ENCODE measurements at regions not wholly inside any gene's neighbourhood (a gene's known extent, or its start where the extent isn't known, plus 50 kb on each side); places are given as distances from the start of the nearest gene placed in this dataset.

GRCh38 chr6:141024526-141024925, 1108.2 kb upstream of the GJE1 start:
- peaks cover 3% of the 10 kb centered on the region for H3K4me1 ChIP-seq (ENCODE audit: control insufficient read depth, insufficient read depth, low read length)
- DNase-seq, result no peak
- no peaks in the 10 kb centered on the region for H3K27me3 ChIP-seq (ENCODE audit: control insufficient read depth, insufficient read depth, low read length)
- no peak overlapping the region for H3K4me3 ChIP-seq (ENCODE audit: low read length)
- no peaks in the 10 kb centered on the region for H3K9me3 ChIP-seq (ENCODE audit: control insufficient read depth, low read depth, low read length)
- H3K27ac ChIP-seq (ENCODE audit: low read length), result no peak overlapping the region
- H3K36me3 ChIP-seq (ENCODE audit: control insufficient read depth, insufficient read depth, low read length), result no peaks in the 10 kb centered on the region
- WGBS (ENCODE audit: insufficient coverage, low lambda C conversion rate), result 92% methylated on average over 2 of the region's 2 CpGs

- 96% methylated on average over 3 of the region's 5 CpGs for WGBS (ENCODE audit: insufficient coverage, low lambda C conversion rate)
- H3K27me3 ChIP-seq (ENCODE audit: control insufficient read depth, insufficient read depth, low read length), result no peaks in the 10 kb centered on the region
- no peak overlapping the region for H3K4me3 ChIP-seq (ENCODE audit: low read length)
- H3K36me3 ChIP-seq (ENCODE audit: control insufficient read depth, insufficient read depth, low read length), result no peaks in the 10 kb centered on the region
- H3K9me3 ChIP-seq (ENCODE audit: control insufficient read depth, low read depth, low read length), result no peaks in the 10 kb centered on the region
- no peak for DNase-seq
- H3K27ac ChIP-seq (ENCODE audit: low read length), result no peak overlapping the region
- H3K4me1 ChIP-seq (ENCODE audit: control insufficient read depth, insufficient read depth, low read length), result no peaks in the 10 kb centered on the region
Observed at GRCh38 chr6:141017941-141018340, 1114.8 kb upstream of the GJE1 start.

GRCh38 chr6:141000917-141001316, 1131.8 kb upstream of the GJE1 start:
- no peaks in the 10 kb centered on the region for H3K36me3 ChIP-seq (ENCODE audit: control insufficient read depth, insufficient read depth, low read length)
- H3K27me3 ChIP-seq (ENCODE audit: control insufficient read depth, insufficient read depth, low read length), result no peaks in the 10 kb centered on the region
- no peak overlapping the region for H3K4me3 ChIP-seq (ENCODE audit: low read length)
- 86% methylated on average over 1 of the region's 2 CpGs for WGBS (ENCODE audit: insufficient coverage, low lambda C conversion rate)
- no peak for DNase-seq
- H3K27ac ChIP-seq (ENCODE audit: low read length), result no peak overlapping the region
- no peaks in the 10 kb centered on the region for H3K9me3 ChIP-seq (ENCODE audit: control insufficient read depth, low read depth, low read length)
- no peaks in the 10 kb centered on the region for H3K4me1 ChIP-seq (ENCODE audit: control insufficient read depth, insufficient read depth, low read length)

- DNase-seq, result no peak
- Histone ChIP-seq H3K27me3 (ENCODE audit: control insufficient read depth, insufficient read depth, low read length) (no peaks in the 10 kb centered on the region), H3K4me3 (ENCODE audit: low read length) (no peak overlapping the region), H3K4me1 (ENCODE audit: control insufficient read depth, insufficient read depth, low read length) (no peaks in the 10 kb centered on the region), H3K36me3 (ENCODE audit: control insufficient read depth, insufficient read depth, low read length) (no peaks in the 10 kb centered on the region), H3K9me3 (ENCODE audit: control insufficient read depth, low read depth, low read length) (no peaks in the 10 kb centered on the region), H3K27ac (ENCODE audit: low read length) (no peak overlapping the region)
- WGBS (ENCODE audit: insufficient coverage, low lambda C conversion rate), result 89% methylated on average over 1 of the region's 1 CpG
Observed at GRCh38 chr6:140993515-140993914, 1139.2 kb upstream of the GJE1 start.

- no peak overlapping the region for H3K27ac ChIP-seq (ENCODE audit: low read length)
- no peaks in the 10 kb centered on the region for H3K27me3 ChIP-seq (ENCODE audit: control insufficient read depth, insufficient read depth, low read length)
- H3K9me3 ChIP-seq (ENCODE audit: control insufficient read depth, low read depth, low read length), result no peaks in the 10 kb centered on the region
- H3K4me3 ChIP-seq (ENCODE audit: low read length), result no peak overlapping the region
- no peaks in the 10 kb centered on the region for H3K36me3 ChIP-seq (ENCODE audit: control insufficient read depth, insufficient read depth, low read length)
- no peak for DNase-seq
- H3K4me1 ChIP-seq (ENCODE audit: control insufficient read depth, insufficient read depth, low read length), result no peaks in the 10 kb centered on the region
- WGBS (ENCODE audit: insufficient coverage, low lambda C conversion rate), result 86% methylated on average over 1 of the region's 1 CpG
Observed at GRCh38 chr6:140992678-140993077, 1140.0 kb upstream of the GJE1 start.

- Histone ChIP-seq H3K27ac (ENCODE audit: low read length) (no peak overlapping the region), H3K27me3 (ENCODE audit: control insufficient read depth, insufficient read depth, low read length) (no peaks in the 10 kb centered on the region), H3K9me3 (ENCODE audit: control insufficient read depth, low read depth, low read length) (no peaks in the 10 kb centered on the region), H3K36me3 (ENCODE audit: control insufficient read depth, insufficient read depth, low read length) (no peaks in the 10 kb centered on the region), H3K4me3 (ENCODE audit: low read length) (no peak overlapping the region), H3K4me1 (ENCODE audit: control insufficient read depth, insufficient read depth, low read length) (no peaks in the 10 kb centered on the region)
- DNase-seq, result no peak
Observed at GRCh38 chr6:140988780-140989179, 1143.9 kb upstream of the GJE1 start.

GRCh38 chr6:140987364-140988155, 1145.2 kb upstream of the GJE1 start:
- no peaks in the 10 kb centered on the region for H3K27me3 ChIP-seq (ENCODE audit: control insufficient read depth, insufficient read depth, low read length)
- H3K4me1 ChIP-seq (ENCODE audit: control insufficient read depth, insufficient read depth, low read length), result no peaks in the 10 kb centered on the region
- H3K9me3 ChIP-seq (ENCODE audit: control insufficient read depth, low read depth, low read length), result no peaks in the 10 kb centered on the region
- WGBS (ENCODE audit: insufficient coverage, low lambda C conversion rate), result 69% methylated on average over 2 of the region's 2 CpGs
- DNase-seq, result no peak
- H3K4me3 ChIP-seq (ENCODE audit: low read length), result no peak overlapping the region
- H3K36me3 ChIP-seq (ENCODE audit: control insufficient read depth, insufficient read depth, low read length), result no peaks in the 10 kb centered on the region
- no peak overlapping the region for H3K27ac ChIP-seq (ENCODE audit: low read length)

GRCh38 chr6:140985679-140986275, 1146.9 kb upstream of the GJE1 start:
- DNase-seq, result peak in 1 of 2 donors; percentile 2
- Histone ChIP-seq H3K36me3 (ENCODE audit: control insufficient read depth, insufficient read depth, low read length) (no peaks in the 10 kb centered on the region), H3K9me3 (ENCODE audit: control insufficient read depth, low read depth, low read length) (no peaks in the 10 kb centered on the region), H3K4me3 (ENCODE audit: low read length) (no peak overlapping the region), H3K4me1 (ENCODE audit: control insufficient read depth, insufficient read depth, low read length) (no peaks in the 10 kb centered on the region), H3K27ac (ENCODE audit: low read length) (no peak overlapping the region), H3K27me3 (ENCODE audit: control insufficient read depth, insufficient read depth, low read length) (no peaks in the 10 kb centered on the region)
- 50% methylated on average over 1 of the region's 2 CpGs for WGBS (ENCODE audit: insufficient coverage, low lambda C conversion rate)

- Histone ChIP-seq H3K4me3 (ENCODE audit: low read length) (no peak overlapping the region), H3K27me3 (ENCODE audit: control insufficient read depth, insufficient read depth, low read length) (no peaks in the 10 kb centered on the region), H3K9me3 (ENCODE audit: control insufficient read depth, low read depth, low read length) (no peaks in the 10 kb centered on the region), H3K36me3 (ENCODE audit: control insufficient read depth, insufficient read depth, low read length) (no peaks in the 10 kb centered on the region), H3K4me1 (ENCODE audit: control insufficient read depth, insufficient read depth, low read length) (no peaks in the 10 kb centered on the region), H3K27ac (ENCODE audit: low read length) (no peak overlapping the region)
- 87% methylated on average over 3 of the region's 6 CpGs for WGBS (ENCODE audit: insufficient coverage, low lambda C conversion rate)
- no peak for DNase-seq
Observed at GRCh38 chr6:140980265-140980887, 1152.3 kb upstream of the GJE1 start.

- Histone ChIP-seq H3K4me3 (ENCODE audit: low read length) (no peak overlapping the region), H3K36me3 (ENCODE audit: control insufficient read depth, insufficient read depth, low read length) (no peaks in the 10 kb centered on the region), H3K4me1 (ENCODE audit: control insufficient read depth, insufficient read depth, low read length) (no peaks in the 10 kb centered on the region), H3K9me3 (ENCODE audit: control insufficient read depth, low read depth, low read length) (no peaks in the 10 kb centered on the region), H3K27ac (ENCODE audit: low read length) (no peak overlapping the region), H3K27me3 (ENCODE audit: control insufficient read depth, insufficient read depth, low read length) (no peaks in the 10 kb centered on the region)
- no peak for DNase-seq
- no CpG with 5 or more reads among the region's 4 CpGs for WGBS (ENCODE audit: insufficient coverage, low lambda C conversion rate)
Observed at GRCh38 chr6:140979642-140980091, 1153.1 kb upstream of the GJE1 start.

All from large intestine (tissue), 3 donors.